DMS153 (cell line): ENCODE measurements at regions not wholly inside any gene's neighbourhood (a gene's known extent, or its start where the extent isn't known, plus 50 kb on each side); places are given as distances from the start of the nearest gene placed in this dataset.

Experiments
- DNase-seq: peaks from one replicate; lab custom pipeline; 2025; lab: John Stamatoyannopoulos, UW

DNA sequence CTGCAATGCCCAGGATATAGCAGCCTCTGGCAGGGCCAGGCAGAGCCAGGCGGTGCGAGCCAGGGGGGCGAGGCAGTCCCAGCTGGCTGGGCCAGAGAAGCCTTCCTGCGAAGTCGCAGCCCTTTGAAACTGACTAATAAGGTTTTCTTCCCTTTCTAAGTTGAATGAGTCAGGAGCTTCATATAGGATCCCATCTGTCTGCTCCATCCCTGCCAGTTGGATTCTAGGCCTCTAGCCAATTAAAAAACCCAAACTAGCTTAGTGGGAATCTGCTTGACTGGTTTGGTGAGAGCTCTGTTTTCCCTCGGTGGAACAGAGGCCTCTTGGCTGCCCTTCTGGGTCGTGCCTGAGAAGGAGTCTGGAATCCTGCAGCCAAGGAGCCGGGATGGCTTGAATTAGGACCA lies 70.1 kb upstream of the RAPGEF1 start:
- no peak for DNase-seq

DNA sequence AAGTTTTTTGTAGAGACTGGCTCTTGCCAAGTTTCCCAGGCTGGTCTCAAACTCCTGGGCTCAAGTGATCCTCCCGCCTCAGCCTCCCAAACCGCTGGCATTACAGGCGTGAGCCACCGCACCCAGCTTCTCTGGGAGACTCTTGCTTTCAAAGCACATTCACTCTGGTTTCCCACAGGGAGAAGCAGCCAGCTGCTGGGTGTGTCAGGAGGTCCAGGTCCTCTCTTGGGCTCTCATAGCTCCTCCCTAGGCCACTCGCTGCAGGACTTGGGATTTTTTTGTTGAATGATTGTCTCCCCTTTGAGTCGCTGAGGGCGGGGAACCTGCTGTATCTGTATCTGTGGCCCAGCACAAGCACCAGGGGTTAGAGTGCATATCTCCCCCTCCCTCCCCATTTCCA lies 68.4 kb upstream of the RAPGEF1 start:
- no peak for DNase-seq

DNA sequence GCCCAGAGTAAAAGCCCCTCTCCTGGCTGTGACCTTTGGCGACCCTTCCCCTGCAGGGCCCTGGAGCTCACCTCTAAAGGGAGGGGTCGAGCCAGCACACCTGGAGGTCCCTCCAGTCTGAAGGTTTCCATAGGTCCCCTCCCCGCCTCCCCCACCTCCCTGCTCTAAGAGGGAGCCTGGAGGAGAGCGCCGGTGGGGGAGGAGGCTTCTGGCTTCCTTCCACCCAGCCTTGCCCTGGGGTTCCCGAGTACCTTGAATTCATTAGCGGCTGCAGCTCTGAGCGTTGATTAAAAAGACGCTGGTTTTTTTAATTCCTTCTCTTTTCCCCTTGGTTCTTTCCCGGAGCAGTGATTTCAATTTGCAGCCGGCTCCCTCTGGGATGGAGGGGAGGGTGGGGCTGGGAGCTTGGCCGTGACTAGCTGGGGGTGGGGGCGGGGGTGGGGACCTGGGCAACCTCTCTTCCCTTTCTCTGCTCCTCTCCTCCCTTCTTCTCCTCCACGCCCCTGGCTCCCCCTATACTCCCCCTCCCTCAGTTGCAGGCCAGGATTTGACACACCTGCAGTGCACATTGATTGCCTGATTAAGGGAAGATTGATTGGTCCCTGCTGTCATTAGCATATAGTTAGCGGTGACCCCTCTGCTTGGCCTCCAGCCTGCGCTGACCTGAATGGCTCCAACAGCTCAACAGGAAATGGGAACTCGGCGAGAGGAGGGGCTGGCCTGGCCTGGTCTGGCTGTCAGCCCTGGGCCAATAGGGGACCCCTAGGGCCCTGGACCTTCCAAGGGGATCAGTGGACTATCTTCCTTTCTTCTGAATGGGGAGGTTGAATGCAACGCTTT lies 67.5 kb upstream of the RAPGEF1 start:
- DNase-seq = no peak

DNA sequence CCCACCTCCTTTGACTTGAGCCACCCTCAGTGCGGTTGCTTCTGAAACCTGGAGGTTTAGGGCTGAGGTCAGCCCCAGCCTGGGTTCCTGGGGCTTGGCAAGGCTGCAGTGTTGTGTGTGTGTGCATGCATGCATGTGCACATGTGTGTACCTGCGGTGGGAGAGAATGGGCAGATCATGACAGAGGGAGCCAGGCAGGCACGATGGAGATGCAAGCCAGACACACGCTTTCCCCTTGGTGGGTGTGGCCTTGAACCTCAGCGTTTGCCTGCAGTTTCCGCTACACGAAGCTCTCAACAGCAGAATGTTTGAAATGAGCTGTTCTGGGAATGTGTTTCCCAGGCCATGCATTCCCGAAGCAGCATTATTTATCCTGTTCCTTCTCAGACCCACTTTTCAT lies 65.9 kb upstream of the RAPGEF1 start:
- no peak for DNase-seq

DNA sequence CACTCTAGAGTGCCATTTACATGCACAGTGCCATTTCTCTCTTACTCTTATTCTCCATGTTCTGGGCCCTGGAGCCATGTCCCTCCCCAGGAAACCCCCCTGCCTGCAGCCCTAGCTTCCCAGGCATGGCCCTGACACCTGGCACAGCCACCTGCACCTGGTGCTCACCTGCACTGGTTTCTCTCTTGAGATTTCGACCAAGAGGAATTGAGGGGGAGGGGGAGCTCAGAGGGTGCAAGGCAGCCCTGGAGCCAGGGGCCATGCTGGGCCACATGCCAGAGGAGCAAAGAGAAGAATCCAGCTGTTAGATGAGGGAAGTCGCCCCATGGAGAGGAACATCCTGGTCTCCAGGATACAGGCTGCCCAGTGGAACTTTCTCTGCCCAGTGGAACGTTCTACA lies 65.0 kb upstream of the RAPGEF1 start:
- DNase-seq = peak; percentile 57

DNA sequence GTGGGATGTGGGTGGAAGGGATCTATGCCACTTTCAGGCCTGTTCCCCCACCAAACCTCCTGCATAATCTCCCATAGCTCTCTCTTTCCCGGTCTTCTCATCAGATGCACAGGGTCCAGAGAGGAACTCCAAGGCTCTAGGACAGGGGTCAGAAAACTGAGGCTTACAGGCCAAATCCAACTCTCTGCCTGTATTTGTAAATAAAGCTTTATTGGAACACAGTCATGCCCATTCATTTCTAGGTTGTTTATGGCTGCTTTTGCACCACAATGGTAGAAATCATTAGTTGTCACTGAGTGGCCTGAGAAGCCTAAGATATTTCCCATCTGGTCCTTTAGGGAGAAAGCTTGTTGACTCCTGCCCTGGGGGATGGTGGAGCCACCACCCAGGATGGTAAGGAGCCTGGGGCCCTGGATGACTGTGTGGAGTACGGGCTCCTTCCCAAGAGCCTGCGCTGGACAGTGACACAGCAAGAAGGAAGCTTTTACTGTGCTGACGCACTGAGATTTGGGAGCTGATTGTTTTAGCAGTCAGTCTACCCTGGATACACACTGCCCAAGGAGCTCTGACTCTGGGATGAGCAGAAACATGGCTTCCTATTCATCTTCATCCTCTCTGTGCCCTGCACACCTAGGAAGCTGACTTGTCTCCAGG lies 64.0 kb upstream of the RAPGEF1 start:
- DNase-seq = no peak

DNA sequence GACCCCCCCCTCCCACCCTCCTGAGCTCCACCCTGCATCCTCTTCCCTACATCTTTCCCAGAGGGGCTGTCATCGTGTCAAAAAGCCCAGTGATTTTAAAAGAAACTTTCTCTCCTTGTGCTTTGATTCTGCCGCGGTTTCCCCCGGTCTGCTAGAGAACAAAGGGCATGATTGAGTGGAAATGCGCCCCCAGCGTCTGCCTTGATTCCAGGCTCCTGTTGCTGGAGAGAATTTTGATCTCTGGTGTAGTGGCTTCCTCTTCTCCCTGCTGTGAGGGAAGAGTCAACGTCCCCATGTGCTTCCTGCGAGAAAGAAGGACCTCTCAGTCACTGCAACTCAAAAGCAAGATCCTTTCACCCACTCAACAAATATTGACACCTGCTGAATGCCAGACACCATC lies 61.9 kb upstream of the RAPGEF1 start:
- no peak for DNase-seq

DNA sequence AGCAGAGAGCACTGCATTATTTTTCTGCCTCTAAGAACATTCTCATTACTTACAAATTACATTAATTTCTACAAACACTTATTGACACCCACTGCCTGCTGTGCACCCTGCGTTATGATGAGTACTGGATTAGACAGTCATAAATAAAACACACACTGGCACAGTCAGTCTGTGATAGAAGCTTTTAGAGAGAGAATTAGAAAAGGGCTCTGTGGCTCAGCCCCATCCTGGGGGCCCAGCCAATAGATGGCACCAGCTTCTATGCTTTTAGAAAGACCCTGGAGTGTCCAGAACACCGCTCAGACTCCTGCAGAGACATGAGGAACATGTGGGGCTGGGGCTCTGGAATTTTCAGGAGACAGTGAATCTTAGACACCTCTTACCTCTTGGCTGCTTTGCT lies 61.0 kb upstream of the RAPGEF1 start:
- DNase-seq = no peak

DNA sequence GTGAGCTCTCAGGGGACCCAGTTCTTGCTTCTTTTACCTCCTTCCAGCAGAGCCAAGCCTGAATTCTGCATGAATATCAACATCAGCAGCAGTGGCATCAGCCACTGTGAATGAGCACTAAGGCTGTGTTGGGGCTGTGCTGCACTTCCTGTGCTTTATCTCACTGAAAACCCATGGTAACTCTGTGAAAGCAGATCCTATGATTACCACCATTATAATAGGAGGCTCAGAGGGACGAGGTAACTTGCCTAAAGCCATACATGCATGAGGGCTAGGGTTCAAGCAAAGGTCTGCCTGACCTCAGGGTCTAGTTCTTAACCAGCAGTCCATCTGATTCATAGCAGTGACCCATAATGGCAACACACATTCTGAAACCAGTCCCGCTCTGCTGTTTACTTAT lies 60.5 kb upstream of the RAPGEF1 start:
- no peak for DNase-seq

DNA sequence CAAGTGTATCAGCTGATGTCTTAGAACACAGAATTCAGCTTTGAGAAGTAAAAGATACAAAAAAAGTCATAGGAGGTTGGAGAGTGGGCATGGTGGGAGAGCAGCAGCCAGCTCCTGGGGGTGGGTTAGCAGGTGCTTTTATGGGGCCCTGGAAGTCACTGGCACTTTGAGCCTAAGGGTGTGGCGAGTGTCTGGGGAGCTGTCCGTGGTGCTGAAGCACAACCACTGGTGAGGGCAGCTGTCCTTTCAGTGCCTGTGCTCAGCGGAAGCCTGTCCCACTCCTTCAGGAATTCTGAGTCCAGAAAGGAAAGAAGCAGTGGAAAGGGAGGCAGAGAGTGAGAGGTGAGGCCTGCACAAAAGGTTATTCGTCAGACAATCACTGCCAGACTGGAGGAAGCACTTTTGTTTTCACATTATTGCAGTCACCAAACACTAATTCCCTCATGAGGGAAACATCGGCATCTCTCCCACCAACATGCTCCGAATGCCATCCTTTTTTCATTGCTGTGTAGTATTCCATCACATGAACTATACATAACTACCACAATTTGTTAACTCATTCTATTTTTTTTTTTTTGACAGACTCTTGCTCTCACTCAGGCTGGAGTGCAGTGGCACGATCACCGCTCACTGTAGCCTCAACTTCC lies 59.4 kb upstream of the RAPGEF1 start:
- no peak for DNase-seq

DNA sequence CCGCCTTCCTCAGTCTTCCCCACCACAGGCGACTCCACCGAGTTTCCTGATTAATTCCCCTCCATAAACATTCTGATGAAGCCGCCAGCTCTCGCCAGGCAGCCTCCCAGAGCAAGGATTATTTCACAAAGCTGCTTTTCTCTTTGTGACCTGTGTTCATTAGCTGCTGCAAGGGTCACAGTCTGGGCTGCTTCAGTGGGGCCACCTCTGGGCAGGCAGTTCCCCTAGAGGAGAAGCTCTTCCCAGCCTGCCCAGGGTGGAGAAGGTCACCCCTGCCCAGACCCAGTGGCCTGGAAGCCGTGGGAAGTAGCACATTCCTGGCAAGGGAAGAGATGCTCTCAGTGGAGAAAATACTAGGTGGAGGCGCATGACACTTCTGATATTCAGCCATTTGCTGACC lies 58.4 kb upstream of the RAPGEF1 start:
- DNase-seq = no peak

DNA sequence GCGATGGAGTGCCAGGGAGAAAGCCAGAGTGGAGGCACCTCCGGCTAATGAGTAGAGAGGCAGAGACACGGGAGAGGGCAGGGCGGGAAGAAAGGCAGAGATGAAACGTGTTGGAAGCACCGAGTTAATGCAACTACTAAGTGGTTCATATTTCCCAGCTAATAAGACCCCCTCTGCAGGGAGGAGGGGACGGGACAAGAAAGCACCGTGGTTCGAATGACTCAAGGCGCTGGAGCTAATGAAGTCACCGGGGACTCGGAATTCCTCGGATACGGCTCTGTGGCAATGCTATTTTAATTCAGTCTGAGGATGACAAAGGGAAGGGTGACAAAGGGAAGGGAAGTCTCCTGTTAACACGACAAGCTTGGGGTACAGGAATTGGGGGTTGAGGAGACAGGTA lies 54.5 kb upstream of the RAPGEF1 start:
- DNase-seq = no peak

DNA sequence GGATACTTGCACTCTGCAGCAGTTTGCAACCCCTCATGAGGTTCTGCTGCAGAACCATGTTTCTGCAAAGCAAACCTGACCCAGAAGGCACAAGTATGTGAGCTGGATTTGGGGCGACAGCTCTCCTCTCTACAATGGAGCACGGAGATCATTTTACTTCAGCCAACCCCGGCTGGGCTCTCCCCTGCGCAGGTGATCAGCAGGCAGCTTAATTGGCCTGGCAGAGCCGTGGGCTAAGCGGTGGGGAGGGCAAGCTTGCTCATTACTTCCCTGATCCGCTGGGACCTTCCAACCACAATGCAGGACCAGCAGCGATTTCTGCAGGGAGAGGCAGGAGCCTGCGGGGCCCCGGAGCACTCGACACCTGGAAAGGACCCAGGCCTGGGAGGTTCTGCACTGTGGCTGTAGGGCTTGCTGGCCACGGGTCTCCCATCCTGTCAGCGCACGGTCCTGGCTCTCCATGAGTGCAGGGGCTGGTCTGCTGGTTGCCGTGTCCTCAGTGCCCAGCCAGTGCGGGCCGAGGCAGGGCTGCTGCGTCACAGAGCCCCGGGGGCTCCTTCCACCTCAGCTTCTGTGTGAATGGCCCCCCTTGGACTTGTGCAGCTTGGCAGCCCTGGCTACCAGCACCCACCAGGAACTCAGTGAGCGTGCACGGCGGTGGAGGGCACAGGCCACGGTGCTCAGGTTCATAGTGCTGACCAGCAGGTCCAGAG lies 51.8 kb upstream of the RAPGEF1 start:
- DNase-seq = no peak
